ENCODE measurements at regions not wholly inside any gene's neighbourhood (a gene's known extent, or its start where the extent isn't known, plus 50 kb on each side); places are given as distances from the start of the nearest gene placed in this dataset.

DNA sequence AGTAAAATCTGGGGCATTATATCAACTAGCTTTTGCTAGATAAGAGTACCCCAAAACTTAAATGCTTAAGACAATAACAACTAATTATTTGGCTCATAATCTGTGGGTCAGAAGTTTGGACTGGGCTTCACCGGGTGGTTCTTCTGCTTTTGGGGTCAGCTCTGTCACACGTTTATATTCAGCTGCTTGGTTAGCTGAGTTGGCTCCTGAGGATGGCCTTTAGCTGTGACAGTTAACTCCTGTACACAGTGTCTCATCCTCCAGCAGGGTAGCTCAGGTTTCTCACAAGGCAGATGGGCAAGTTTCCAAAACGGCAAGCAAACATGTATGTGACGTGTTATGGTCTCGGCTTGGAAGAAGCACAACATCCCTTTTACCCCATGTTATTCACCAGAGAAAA is 488.2 kb downstream of the TLE4 start (continued):
- TF ChIP-seq, protein P1, sequence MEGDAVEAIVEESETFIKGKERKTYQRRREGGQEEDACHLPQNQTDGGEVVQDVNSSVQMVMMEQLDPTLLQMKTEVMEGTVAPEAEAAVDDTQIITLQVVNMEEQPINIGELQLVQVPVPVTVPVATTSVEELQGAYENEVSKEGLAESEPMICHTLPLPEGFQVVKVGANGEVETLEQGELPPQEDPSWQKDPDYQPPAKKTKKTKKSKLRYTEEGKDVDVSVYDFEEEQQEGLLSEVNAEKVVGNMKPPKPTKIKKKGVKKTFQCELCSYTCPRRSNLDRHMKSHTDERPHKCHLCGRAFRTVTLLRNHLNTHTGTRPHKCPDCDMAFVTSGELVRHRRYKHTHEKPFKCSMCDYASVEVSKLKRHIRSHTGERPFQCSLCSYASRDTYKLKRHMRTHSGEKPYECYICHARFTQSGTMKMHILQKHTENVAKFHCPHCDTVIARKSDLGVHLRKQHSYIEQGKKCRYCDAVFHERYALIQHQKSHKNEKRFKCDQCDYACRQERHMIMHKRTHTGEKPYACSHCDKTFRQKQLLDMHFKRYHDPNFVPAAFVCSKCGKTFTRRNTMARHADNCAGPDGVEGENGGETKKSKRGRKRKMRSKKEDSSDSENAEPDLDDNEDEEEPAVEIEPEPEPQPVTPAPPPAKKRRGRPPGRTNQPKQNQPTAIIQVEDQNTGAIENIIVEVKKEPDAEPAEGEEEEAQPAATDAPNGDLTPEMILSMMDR (IDR thresholded peaks at IDR 0.05; ENCODE audit: control extremely low read depth in 1 of 3, insufficient read depth in 1 of 3, low read depth in 1 of 3, low read length in 3 of 3), result no peak
- TF ChIP-seq YY1 (IDR thresholded peaks at IDR 0.05; ENCODE audit: low read depth, low read length) (no peak), RAD21 (IDR thresholded peaks at IDR 0.05 in 1 of 2, conservative IDR thresholded peaks at IDR 0.05 in 1 of 2; ENCODE audit: low read depth in 2 of 2, low read length in 2 of 2) (no peak), NRF1 (IDR thresholded peaks at IDR 0.05; ENCODE audit: low read depth, low read length) (no peak), SRF (IDR thresholded peaks at IDR 0.05; ENCODE audit: low read depth, low read length) (no peak), SUZ12 (IDR thresholded peaks at IDR 0.05; ENCODE audit: low read length) (no peak), BRCA1 (IDR thresholded peaks at IDR 0.05; ENCODE audit: low read depth, low read length) (no peak), SIRT6 (IDR thresholded peaks at IDR 0.05; ENCODE audit: low read length) (no peak), SIX5 (IDR thresholded peaks at IDR 0.05; ENCODE audit: low read depth, low read length) (no peak)
